Sigmoid colon (tissue), 4 donors: ENCODE measurements at regions not wholly inside any gene's neighbourhood (a gene's known extent, or its start where the extent isn't known, plus 50 kb on each side); places are given as distances from the start of the nearest gene placed in this dataset.

ENCODE experiments used
- CTCF ChIP-seq, 4 experiments: fragments of 450-650 bp in 3 of 4; fragments of 200-600 bp in 1 of 4; IDR thresholded peaks; one replicate each; pipeline ENCODE4 v1.5.1; 2016 to 2019; ENCODE audit warnings: antibody characterized with exemption in 4 of 4, mild to moderate bottlenecking in 3 of 4, moderate library complexity in 2 of 4
- POLR2AphosphoS5 ChIP-seq, 4 donors: sonication (generic); formaldehyde crosslinking; IDR thresholded peaks; one replicate each; pipeline ENCODE4 v1.6.1; 2017; ENCODE audit warnings: antibody characterized with exemption in 4 of 4

- TF ChIP-seq POLR2AphosphoS5 (IDR thresholded peaks at IDR 0.05), result no peak
- no peak for TF ChIP-seq CTCF (IDR thresholded peaks at IDR 0.05)
Observed at GRCh38 chr4:58144721-58145120, 1034.5 kb upstream of the IGFBP7 start.
